Fibroblast of villous mesenchyme (primary cell): ENCODE measurements at regions not wholly inside any gene's neighbourhood (a gene's known extent, or its start where the extent isn't known, plus 50 kb on each side); places are given as distances from the start of the nearest gene placed in this dataset.

Experiments
- DNase-seq: peaks from one replicate; pipeline ENCODE4 v3.0.0-alpha.2; 2010; ENCODE audit warnings: low read depth
- H3K4me3 ChIP-seq: 2 replicates; pipeline ENCODE4 v1.5.1; 2011; ENCODE audit warnings: low read depth, mild to moderate bottlenecking, low read length
- TF ChIP-seq, protein P1 (sequence below): IDR thresholded peaks from 2 replicates; pipeline ENCODE4 v1.5.1; 2012; ENCODE audit warnings: low read depth, mild to moderate bottlenecking, low read length; ENCODE audit not compliant: insufficient read depth

DNA sequence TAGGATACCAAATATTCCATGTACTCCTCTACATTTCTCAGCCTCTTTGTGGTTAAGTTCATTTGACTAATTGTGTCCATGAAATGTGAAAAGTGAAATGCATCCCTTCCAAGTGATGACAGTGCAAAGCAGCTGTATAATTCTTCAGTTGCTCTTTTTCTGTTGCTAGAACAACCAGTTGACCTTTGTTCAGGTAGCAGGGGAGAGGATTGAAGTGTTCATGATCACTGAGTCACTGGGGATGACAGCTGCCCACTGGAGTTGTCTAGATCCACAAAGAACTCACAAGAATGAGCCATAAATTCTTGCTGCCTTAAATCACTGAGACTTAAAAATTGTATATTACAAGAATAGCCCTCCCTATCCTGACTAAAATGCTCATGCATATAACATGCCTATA, 254.6 kb downstream of the EPHA7 start:
- DNase-seq, result no peak
- TF ChIP-seq, protein P1, sequence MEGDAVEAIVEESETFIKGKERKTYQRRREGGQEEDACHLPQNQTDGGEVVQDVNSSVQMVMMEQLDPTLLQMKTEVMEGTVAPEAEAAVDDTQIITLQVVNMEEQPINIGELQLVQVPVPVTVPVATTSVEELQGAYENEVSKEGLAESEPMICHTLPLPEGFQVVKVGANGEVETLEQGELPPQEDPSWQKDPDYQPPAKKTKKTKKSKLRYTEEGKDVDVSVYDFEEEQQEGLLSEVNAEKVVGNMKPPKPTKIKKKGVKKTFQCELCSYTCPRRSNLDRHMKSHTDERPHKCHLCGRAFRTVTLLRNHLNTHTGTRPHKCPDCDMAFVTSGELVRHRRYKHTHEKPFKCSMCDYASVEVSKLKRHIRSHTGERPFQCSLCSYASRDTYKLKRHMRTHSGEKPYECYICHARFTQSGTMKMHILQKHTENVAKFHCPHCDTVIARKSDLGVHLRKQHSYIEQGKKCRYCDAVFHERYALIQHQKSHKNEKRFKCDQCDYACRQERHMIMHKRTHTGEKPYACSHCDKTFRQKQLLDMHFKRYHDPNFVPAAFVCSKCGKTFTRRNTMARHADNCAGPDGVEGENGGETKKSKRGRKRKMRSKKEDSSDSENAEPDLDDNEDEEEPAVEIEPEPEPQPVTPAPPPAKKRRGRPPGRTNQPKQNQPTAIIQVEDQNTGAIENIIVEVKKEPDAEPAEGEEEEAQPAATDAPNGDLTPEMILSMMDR, result no peak

DNA sequence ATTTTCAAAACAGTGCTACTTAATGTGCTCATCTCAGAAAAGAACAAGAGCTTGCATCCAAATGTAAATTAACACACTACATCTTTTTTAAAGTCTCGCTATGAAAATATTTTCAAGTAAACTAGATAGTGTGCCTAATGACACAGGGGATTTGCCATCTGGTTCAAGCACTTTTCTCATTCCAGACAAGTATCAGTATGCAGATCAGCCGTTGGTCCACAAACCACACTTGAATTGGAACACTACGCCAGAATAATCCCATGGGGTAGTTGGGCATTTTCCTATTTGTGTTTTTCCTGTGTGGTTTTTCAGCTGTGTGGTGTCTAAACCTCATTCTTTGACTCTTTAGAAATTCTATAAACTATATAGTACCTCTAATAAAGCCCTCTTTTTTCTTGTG, 256.2 kb downstream of the EPHA7 start:
- TF ChIP-seq, protein P1, result no peak
- DNase-seq, result no peak
- H3K4me3 ChIP-seq, result no peak overlapping the region

More for the DNA sequence above, 254.6 kb downstream of the EPHA7 start:
- no peak overlapping the region for H3K4me3 ChIP-seq

DNA sequence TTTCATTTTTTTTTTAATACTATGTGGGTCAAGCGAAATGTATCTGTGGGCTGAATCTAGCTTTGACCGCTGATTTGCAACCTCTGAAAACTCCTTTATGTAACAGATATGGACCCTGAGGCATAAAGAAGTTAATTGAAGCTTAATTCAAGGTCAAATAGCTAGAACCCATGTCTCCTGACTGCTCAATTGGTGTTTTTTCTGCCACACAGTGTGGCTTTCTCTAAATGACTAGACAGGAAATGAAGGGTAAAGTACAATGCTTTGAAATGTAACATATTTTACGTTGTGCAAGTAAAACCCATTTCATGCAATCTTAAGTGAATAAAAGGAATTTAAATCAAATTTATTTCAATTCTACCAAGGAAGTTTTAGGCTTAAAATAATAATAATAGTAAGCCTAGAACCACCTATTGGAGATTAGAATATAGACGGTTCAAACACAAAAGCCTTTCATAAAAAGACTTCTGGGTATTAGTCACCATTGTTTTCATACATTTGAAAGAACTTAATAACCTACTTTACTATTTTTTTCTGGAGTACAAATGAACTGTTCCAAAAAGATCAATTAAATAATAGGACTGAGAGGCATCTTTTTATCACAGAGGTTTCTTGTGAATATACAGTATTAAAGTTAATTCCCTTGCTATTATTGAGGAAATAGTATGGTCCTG, 279.8 kb downstream of the EPHA7 start:
- TF ChIP-seq, protein P1, result no peak
- no peak overlapping the region for H3K4me3 ChIP-seq
- DNase-seq, result no peak

DNA sequence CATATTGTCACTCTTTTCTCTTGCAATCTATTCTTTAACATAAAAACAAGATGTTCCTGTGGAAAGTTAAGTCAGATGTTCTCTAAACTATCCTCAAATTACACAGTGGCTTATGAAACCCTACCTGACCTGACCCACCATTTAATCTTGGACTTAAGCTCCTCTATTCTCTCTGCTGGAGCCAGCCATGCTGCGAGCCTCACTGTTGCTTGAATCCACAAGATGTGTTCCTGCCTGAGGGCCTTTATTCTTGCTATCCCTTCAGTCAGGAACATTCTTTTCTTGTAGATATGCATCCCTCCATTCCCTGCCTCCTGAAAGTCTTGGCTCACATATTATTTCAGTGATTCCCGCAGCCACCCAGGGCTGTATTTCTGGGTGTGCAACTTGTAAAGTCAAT, 283.2 kb downstream of the EPHA7 start:
- H3K4me3 ChIP-seq, result no peak overlapping the region
- TF ChIP-seq, protein P1, result no peak
- no peak for DNase-seq

DNA sequence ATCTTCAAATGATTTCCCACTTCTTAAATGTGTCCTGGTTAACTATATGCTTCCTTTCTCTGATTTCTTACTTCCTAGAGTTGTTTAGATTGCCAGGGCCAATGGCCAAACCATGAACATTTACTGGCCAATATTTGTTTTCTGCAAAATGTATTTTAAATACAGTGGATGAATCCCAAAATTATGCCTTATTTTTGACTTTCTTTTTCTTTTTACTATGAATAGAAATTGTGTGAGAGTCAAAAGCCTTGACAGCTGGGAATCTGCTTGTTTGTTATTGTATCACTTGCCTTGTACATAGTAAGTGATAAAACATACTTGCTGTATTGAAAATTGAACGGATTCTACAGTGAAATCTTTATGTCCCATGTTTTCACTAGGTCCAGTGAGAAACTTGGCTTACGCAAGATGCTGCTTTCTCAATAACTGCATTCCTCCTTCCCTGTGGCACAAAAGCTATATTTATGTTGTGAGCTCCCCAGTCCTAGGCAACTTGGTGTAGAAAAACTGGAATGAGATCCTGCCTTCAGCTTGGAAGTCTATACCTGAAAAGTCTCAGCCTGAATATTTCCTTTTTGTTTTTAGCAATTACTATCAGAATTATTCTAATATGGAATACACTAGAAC, 295.2 kb downstream of the EPHA7 start:
- H3K4me3 ChIP-seq, result no peak overlapping the region
- peak; percentile 44 for DNase-seq
- TF ChIP-seq, protein P1, result no peak

DNA sequence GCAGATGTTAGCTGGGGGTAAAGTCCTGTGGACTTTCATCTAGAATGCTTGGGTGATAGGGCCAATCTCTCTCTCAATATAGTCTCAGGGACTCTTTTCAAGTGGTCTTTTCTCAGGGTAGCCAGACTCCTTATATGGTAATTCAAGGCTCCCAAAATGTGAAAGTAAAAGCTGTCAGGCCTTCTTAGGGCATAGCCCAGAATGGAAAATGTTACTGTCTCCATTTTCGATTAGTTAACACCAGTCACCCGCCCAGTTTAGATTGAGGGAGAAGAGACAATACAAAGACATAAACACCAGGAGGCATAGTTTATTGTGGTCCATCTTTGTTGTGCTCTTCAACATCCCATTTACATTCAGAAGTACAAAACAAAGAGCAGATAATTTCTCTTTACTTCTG, 295.8 kb downstream of the EPHA7 start:
- no peak for DNase-seq
- TF ChIP-seq, protein P1, result no peak
- no peak overlapping the region for H3K4me3 ChIP-seq
